HuH-7 (cell line): ENCODE measurements at regions not wholly inside any gene's neighbourhood (a gene's known extent, or its start where the extent isn't known, plus 50 kb on each side); places are given as distances from the start of the nearest gene placed in this dataset.

ENCODE experiments used
- DNase-seq: peaks from one replicate; pipeline ENCODE4 v3.0.0; 2011; ENCODE audit warnings: low spot score

GRCh38 chr5:77569409-77569808 is 69.1 kb downstream of the OTP start:
- no peak for DNase-seq

DNA sequence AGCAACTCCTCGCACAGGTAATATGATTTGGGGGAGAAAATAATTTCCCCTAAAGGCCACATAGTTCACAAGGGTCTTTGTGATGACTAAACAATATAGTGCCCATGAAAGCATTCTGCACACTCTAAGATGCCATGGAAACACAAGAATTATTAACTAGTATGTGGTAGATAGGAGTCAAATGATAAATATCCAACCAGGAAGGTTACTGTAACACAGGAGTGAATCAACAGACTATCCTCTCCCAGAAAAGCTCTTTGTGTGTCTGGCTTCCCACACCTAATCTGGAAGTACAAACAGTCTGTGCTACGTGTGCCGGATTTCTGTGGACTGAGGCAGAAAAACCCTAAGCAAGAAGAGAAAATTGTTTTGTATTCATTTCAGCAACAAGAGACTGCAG is 70.0 kb downstream of the OTP start:
- DNase-seq: no peak

DNA sequence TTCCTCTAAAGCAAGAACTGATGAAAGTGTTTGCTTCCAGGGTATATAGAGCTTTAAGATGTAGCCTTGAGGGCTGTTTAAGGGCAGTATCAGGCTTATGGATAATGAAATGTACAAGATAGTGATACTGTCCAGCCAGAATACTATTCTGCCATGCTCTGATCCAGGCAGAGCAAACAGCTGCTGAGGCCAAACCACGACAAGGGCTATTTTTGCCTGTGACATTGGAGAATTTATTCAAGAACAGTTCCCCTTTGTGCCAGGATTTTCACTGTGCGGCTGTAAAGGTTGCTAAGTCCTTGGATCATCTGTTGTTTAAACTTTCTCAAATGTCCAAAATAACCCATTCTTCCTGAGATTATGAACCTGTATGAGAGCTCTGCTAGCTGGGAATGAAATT is 70.4 kb downstream of the OTP start:
- DNase-seq: no peak

DNA sequence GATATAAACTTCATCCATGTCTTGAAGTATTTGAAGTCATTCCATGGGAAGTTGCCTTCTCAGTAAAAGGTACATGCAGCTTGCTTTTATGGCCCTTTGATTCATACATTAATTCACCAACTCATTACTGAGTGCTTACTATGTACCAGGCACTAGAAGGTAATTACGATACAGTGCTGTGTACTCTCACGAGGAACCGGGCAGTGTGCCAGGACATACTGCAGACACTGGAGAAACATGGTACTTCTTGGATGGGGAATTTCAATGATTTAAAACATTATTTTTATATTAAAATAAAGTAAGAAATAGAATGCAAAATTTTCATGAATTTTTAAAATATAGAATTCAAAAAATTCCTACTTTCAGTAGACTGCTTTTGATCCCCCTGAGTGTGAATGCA is 71.4 kb upstream of the WDR41 start:
- no peak for DNase-seq

- no peak for DNase-seq
Observed at GRCh38 chr5:77561965-77562364, 69.8 kb upstream of the WDR41 start.

DNA sequence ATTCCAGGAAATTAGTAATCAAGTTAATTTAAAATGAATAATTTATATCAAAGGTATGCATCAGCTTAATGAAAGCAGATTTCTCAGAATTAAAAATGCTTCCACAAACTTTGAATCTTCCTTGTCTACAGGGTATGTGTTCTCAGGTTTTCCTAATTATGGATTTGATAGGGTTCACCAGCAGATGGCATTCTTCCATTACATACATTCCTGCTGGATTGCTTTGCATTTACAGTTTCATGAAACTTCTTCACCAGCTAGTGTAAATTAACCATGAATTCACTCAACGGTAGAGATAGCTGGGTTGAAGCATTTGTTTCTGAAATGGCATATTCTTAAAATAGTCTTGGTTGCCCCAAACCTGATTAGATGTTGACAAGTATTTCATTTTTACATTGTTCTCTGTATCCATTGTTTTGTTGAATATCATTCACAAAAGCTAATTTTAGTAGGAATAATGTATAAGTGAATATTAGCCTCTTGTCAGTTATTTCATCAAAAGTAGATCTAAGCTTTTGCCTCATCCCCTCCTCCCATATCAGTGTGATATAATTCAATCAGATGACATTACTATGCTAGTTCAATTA is 68.7 kb upstream of the WDR41 start:
- DNase-seq: peak; percentile 28

DNA sequence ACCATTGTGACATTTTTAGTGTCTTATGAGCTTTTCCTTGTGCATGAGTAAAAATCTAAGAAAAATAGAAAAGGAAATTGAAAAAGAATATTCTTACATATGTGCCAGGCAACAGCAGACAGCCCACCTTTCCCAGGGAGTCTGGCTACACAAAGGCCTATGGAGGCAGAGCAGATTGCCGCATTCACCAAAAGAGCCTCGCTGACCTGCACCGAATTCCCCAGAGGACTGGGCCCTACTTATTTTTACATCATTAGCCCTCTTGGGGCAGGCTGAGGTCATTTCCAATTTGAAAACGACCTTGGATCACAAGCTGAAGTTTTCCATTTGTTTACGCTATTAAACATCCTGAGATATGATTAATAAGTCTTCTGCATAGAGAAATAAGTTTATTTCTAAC is 66.2 kb upstream of the WDR41 start:
- DNase-seq: no peak

- DNase-seq: no peak
Observed at GRCh38 chr5:77550406-77550805, 58.3 kb upstream of the WDR41 start.

DNA sequence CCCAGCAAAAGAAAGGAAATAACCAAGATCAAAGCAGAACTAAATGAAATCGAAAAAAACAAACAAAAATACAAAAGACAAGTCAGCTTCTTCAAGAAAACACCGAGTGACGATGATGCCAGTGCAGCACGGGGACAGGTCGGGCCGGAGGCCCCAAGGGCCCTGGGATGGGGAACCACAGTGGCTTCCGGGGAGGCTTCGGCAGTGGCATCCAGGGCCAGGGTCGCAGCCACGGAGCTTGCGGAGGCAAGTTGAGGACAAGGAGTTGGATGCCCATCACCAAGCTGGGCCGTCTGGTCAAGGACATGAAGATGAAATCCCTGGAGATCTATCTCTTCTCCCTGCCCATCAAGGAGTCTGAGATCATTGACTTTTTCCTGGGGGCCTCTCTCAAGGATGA is 53.2 kb upstream of the WDR41 start:
- no peak for DNase-seq
